22Rv1 (cell line): ENCODE measurements at regions not wholly inside any gene's neighbourhood (a gene's known extent, or its start where the extent isn't known, plus 50 kb on each side); places are given as distances from the start of the nearest gene placed in this dataset.

ENCODE experiments used
- ZFX ChIP-seq: fragments of 450-650 bp; IDR thresholded peaks from 2 replicates; pipeline ENCODE4 v1.6.1; 2017; ENCODE audit warnings: antibody characterized with exemption, borderline replicate concordance
- TF ChIP-seq, protein P1 (sequence below): fragments of 450-650 bp; IDR thresholded peaks from 2 replicates; pipeline ENCODE4 v1.5.1; 2017; ENCODE audit warnings: mild to moderate bottlenecking

DNA sequence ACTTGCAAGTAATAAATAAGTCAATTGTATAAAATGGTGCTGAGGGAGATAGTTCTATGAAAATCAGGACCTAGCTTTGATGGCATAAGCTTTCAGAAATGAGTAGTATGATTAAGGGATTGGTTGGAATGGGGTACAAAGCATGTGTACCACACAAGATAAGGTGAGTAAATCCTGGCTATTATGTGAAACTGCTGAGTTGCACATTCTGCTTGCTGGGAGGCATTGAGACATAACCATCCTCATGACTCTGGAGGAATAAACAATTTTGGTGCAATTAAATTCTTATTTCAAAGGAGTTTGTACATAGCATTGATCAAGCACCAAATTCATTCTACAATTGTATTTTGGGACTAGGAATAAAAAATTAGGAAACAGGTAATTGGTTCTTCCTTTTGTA is 755.2 kb upstream of the ACO1 start:
- TF ChIP-seq, protein P1, sequence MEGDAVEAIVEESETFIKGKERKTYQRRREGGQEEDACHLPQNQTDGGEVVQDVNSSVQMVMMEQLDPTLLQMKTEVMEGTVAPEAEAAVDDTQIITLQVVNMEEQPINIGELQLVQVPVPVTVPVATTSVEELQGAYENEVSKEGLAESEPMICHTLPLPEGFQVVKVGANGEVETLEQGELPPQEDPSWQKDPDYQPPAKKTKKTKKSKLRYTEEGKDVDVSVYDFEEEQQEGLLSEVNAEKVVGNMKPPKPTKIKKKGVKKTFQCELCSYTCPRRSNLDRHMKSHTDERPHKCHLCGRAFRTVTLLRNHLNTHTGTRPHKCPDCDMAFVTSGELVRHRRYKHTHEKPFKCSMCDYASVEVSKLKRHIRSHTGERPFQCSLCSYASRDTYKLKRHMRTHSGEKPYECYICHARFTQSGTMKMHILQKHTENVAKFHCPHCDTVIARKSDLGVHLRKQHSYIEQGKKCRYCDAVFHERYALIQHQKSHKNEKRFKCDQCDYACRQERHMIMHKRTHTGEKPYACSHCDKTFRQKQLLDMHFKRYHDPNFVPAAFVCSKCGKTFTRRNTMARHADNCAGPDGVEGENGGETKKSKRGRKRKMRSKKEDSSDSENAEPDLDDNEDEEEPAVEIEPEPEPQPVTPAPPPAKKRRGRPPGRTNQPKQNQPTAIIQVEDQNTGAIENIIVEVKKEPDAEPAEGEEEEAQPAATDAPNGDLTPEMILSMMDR: no peak
- no peak for TF ChIP-seq ZFX
